ENCODE measurements at regions not wholly inside any gene's neighbourhood (a gene's known extent, or its start where the extent isn't known, plus 50 kb on each side); places are given as distances from the start of the nearest gene placed in this dataset.
"Not testable (repeated sequence)": the region's sequence is repeated elsewhere in the genome, so short reads cannot be mapped to it uniquely, and the experiment has no call there.

- TF ChIP-seq ZBTB33 (IDR thresholded peaks at IDR 0.05; ENCODE audit: extremely low read depth, insufficient replicate concordance, low read length) = no peak
- TF ChIP-seq EZH2 (IDR thresholded peaks at IDR 0.05) = no peak
- TF ChIP-seq EZH2phosphoT487 (IDR thresholded peaks at IDR 0.05; ENCODE audit: borderline replicate concordance) = no peak
Observed at GRCh38 chr7:121529003-121529402, 132.9 kb upstream of the FAM3C start (continued).

- H3K4me1 ChIP-seq (ENCODE audit: control insufficient read depth in 1 of 2, insufficient read depth in 2 of 2, low read length in 2 of 2) = peaks cover 25 to 61% of the 10 kb centered on the region in 2 experiments
- H3K9ac ChIP-seq (ENCODE audit: low read length); H3K27ac ChIP-seq (ENCODE audit: low read depth, low read length); RAD21 ChIA-PET (ENCODE audit: low non-redundant PET in 1 of 2, low total read pairs in 2 of 2, uncharacterized antibody in 2 of 2, unreplicated experiment in 2 of 2); POLR2A ChIA-PET; H4K20me1 ChIP-seq (ENCODE audit: insufficient read depth); intact Hi-C loops (cut with micrococcal nuclease); H3K9me3 ChIP-seq (ENCODE audit: control insufficient read depth in 1 of 2, insufficient read depth in 1 of 2, low read depth in 1 of 2, low read length in 2 of 2); DNase-seq (ENCODE audit: low read depth, low spot score); H3K79me2 ChIP-seq (ENCODE audit: insufficient read depth, low read length); BruUV-seq (replicated peaks); H3K36me3 ChIP-seq (ENCODE audit: control insufficient read depth in 1 of 2, insufficient read depth in 2 of 2, low read length in 2 of 2); H2AFZ ChIP-seq (ENCODE audit: low read depth, low read length, poor library complexity, severe bottlenecking); H3K27me3 ChIP-seq (ENCODE audit: insufficient read depth, low read length); H3K9me2 ChIP-seq (ENCODE audit: insufficient read depth); H3K4me2 ChIP-seq (ENCODE audit: low read length); ATAC-seq; H3K4me3 ChIP-seq (replicated peaks in 1 of 2; ENCODE audit: low read depth in 1 of 2, low read length in 2 of 2); CTCF ChIA-PET: not testable (repeated sequence)
Observed at GRCh38 chr7:121526210-121526609, 130.1 kb upstream of the FAM3C start.

GRCh38 chr7:121525155-121525819 lies 129.2 kb upstream of the FAM3C start:
- intact Hi-C loops (cut with micrococcal nuclease) = no loop called here
- CTCF ChIA-PET = no interaction called here
- H3K9me2 ChIP-seq (ENCODE audit: insufficient read depth) = no peaks in the 10 kb centered on the region
- RAD21 ChIA-PET (ENCODE audit: low non-redundant PET in 1 of 2, low total read pairs in 2 of 2, uncharacterized antibody in 2 of 2, unreplicated experiment in 2 of 2) = no interaction called here
- no peaks in the 10 kb centered on the region for H4K20me1 ChIP-seq (ENCODE audit: insufficient read depth)
- H3K27me3 ChIP-seq (ENCODE audit: insufficient read depth, low read length) = no peaks in the 10 kb centered on the region
- no peak overlapping the region for H3K4me2 ChIP-seq (ENCODE audit: low read length)
- BruUV-seq (replicated peaks) = no TSS peak
- H3K4me1 ChIP-seq (ENCODE audit: control insufficient read depth in 1 of 2, insufficient read depth in 2 of 2, low read length in 2 of 2) = peaks cover 18 to 52% of the 10 kb centered on the region in 2 experiments
- H3K36me3 ChIP-seq (ENCODE audit: control insufficient read depth in 1 of 2, insufficient read depth in 2 of 2, low read length in 2 of 2) = no peaks in the 10 kb centered on the region
- no peak overlapping the region for H3K27ac ChIP-seq (ENCODE audit: low read depth, low read length)
- POLR2A ChIA-PET = no interaction called here
- no peak for ATAC-seq
- H3K4me3 ChIP-seq (replicated peaks in 1 of 2; ENCODE audit: low read depth in 1 of 2, low read length in 2 of 2) = no peak overlapping the region
- peak overlapping the region; percentile 30 for H2AFZ ChIP-seq (ENCODE audit: low read depth, low read length, poor library complexity, severe bottlenecking)
- TF ChIP-seq ZNF274 (IDR thresholded peaks at IDR 0.05; ENCODE audit: low read depth, low read length) = no peak
- TF ChIP-seq CBX3 (IDR thresholded peaks at IDR 0.05; ENCODE audit: low read depth) = no peak
- no peak for TF ChIP-seq RAD21 (IDR thresholded peaks at IDR 0.05; ENCODE audit: low read depth)
- TF ChIP-seq REST (IDR thresholded peaks at IDR 0.05; ENCODE audit: low read depth) = no peak
- no peaks in the 10 kb centered on the region for H3K9me3 ChIP-seq (ENCODE audit: control insufficient read depth in 1 of 2, insufficient read depth in 1 of 2, low read depth in 1 of 2, low read length in 2 of 2)
- no peaks in the 10 kb centered on the region for H3K79me2 ChIP-seq (ENCODE audit: insufficient read depth, low read length)
- no peak for DNase-seq (ENCODE audit: low read depth, low spot score)
- no peak overlapping the region for H3K9ac ChIP-seq (ENCODE audit: low read length)
